GM13977 (cell line): ENCODE measurements at regions not wholly inside any gene's neighbourhood (a gene's known extent, or its start where the extent isn't known, plus 50 kb on each side); places are given as distances from the start of the nearest gene placed in this dataset.

Source experiments
- DNase-seq: peaks from one replicate; pipeline ENCODE4 v3.0.0; 2012; ENCODE audit warnings: low spot score
- in situ Hi-C: fragments of 300-500 bp; cut with MboI; formaldehyde crosslinking; loops from one replicate; pipeline ENCODE4 v1.12.0; 2022; ENCODE audit warnings: low sequenced_read_pairs, low pct_unique_long_range_greater_than_20kb, mixed read lengths, inconsistent platforms; ENCODE audit not compliant: unreplicated experiment
- TF ChIP-seq, protein P1 (sequence below): IDR thresholded peaks from 2 replicates; pipeline ENCODE4 v1.5.1; 2012; ENCODE audit warnings: mild to moderate bottlenecking, control low read depth; ENCODE audit not compliant: insufficient read depth; ENCODE audit errors: extremely low read depth, missing control alignments

DNA sequence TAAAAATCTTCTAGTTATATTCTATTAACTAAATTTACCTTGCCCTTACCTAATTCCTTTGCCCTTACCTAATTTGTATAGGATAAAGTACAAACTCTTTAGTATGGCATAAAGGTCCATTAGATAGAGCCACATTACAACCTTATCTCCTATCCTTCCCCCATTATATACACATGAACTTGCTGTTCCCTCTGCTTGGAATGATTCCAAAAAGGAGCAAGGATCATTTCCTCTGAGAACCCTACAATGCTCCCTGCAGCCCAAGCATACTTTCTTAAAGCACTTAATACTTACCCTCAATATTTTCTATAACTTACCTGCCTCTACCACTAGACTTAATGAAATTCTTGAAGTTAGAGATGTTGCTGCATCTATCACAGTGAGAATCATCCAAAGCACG, 118.9 kb upstream of the CCDC54 start:
- TF ChIP-seq, protein P1, sequence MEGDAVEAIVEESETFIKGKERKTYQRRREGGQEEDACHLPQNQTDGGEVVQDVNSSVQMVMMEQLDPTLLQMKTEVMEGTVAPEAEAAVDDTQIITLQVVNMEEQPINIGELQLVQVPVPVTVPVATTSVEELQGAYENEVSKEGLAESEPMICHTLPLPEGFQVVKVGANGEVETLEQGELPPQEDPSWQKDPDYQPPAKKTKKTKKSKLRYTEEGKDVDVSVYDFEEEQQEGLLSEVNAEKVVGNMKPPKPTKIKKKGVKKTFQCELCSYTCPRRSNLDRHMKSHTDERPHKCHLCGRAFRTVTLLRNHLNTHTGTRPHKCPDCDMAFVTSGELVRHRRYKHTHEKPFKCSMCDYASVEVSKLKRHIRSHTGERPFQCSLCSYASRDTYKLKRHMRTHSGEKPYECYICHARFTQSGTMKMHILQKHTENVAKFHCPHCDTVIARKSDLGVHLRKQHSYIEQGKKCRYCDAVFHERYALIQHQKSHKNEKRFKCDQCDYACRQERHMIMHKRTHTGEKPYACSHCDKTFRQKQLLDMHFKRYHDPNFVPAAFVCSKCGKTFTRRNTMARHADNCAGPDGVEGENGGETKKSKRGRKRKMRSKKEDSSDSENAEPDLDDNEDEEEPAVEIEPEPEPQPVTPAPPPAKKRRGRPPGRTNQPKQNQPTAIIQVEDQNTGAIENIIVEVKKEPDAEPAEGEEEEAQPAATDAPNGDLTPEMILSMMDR: no peak
- DNase-seq: no peak
- in situ Hi-C loops: no loop called here

DNA sequence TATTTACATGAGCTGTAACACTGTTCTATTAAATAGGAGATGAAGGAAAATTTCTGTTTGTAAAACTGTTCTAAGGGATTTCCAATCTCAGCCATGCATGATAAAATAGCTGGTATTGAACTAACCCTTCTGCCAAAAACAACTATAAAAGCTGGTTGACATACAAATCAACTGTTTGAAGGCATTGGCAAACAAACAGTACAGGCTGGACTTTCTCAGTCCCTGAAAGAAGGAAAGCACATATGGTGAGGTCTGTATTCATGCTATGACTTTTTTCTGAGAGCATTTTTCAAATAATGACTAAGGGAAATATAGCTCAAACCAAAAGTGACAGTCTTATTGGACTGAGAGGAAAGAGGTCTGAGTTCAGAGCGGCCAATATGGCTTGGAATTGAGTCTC, 117.0 kb upstream of the CCDC54 start:
- in situ Hi-C loops: no loop called here
- no peak for DNase-seq
- TF ChIP-seq, protein P1: no peak

DNA sequence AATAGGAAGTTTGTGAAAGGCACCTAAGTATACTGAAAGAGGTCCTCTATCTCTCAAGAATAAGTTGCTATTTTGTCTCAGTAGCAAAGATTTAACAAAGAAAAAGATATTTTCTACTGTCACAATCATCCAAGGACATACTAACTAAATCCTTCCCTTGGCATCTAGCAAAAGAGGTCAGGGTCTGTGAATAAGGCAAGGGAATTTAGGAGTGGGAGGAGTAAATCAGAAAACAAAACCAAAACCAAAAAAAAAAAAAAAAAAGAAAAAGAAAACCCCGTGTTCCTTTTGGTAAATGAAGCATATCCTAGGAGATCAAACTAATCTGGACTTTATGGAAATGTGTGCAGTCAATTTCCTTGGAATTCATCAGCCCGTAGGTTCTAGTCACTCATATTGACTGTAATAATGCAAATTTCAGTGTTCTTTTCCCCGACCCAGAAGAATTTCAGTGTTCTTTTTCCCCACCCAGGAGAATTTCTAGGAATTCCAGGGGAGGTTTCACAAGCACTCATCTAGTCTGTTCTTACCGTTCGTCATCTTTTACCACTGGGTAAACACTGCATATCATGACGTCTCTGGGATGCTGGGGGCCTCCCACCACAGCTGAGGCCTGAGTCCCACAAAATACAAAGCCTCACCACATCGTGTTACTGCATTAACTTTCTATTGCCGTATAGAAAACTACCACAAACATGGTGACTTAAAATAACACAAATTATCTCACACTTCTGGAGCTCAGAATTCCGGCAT, 113.8 kb upstream of the CCDC54 start:
- TF ChIP-seq, protein P1: no peak
- no peak for DNase-seq
- in situ Hi-C loops: no loop called here

DNA sequence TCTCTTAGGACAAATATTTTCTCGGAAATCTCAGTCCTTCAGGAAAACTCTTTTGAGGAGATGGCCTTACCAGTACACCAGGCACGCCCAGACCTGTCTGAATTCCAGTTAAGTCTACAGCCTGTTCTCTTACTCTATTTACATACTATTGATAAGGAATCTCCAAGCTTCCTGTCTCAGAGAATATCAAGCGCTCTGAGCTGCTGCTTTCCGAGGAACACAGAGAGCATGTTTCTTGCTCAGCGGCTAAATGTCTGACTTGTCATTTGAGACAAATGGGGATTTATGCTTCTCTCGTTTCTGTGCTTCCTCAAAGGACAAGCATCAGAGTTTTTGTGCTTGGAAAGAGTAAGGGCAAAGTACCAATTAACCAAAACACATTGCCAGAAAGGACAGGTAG, 112.4 kb upstream of the CCDC54 start:
- TF ChIP-seq, protein P1: no peak
- DNase-seq: no peak
- in situ Hi-C loops: no loop called here

DNA sequence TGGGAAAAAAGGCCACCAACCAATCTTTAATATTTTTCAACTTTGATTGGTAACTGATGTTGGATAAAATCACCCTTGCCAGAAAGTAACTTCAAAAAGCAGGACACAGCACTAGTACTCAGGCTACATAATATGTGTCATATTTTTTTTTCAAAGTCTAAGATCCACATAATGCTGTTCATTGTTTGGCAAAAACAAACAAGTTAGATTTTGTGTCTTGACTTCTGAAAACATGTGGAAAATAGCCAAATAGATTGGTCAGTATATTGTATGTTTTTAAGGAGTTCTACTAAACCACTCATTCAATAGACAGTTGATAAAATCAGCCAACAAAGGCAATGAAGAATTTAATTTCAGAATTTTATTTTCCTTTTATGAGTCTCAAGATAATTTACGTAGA, 111.7 kb upstream of the CCDC54 start:
- TF ChIP-seq, protein P1: no peak
- no peak for DNase-seq
- in situ Hi-C loops: no loop called here

DNA sequence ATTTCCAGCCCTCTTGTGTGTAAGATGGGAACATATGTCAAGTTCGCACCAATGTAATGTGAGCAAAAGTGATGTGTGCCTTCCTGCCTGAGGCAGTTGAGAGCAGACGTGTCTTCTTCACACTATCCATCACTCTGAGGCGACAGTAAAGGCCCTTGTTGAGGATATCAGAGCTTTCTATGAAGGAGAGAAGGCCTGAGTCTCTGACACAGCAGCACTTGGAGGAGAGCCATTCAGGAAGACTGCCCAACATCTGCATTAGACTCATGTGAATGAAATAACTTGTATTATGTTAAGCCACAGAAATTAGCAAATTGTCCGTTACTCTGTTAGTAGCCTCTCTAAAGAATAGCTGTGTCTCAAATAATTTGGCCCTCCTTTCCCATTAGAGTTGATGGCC, 108.8 kb upstream of the CCDC54 start:
- in situ Hi-C loops: no loop called here
- TF ChIP-seq, protein P1: no peak
- DNase-seq: no peak

DNA sequence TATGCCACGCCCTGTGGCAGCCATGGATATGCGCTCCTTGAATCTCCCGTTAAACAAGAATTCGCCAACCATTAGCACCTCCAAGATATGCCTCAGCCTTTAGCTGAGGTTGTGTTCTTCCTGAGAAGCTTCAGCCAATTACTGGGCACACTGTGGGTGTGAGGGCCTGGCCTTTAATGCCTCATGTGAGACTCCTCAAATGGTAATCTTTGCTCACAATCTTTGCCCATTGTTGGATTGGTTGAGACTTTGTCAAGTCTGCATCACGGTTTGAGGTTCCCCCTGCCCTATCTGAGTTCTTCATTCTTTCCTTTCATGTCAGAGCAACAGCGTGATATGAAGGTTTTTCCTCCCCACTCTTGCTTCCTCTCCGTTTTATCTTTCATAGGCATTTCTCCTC, 108.1 kb upstream of the CCDC54 start:
- no peak for DNase-seq
- TF ChIP-seq, protein P1: no peak
- in situ Hi-C loops: no loop called here
